ENCODE measurements at regions not wholly inside any gene's neighbourhood (a gene's known extent, or its start where the extent isn't known, plus 50 kb on each side); places are given as distances from the start of the nearest gene placed in this dataset.

DNA sequence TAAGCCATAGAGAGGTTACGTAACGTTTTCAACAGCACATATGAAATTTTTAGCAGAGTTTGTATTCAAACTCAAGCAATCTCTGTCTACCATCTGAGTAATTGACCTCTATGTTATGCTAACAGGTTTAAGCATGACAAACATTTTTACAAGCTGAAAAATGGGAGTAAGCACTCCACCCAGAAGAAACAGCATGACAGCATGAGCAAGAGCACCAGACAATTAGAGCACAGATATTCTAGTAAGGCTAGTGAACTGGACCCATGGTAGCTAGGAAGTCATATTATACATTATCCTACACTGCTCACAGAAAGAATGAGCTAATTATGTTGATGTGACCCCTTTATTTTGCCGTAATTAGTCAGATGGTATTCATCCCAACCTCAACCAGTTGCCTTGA is 200.5 kb downstream of the PABPC4L start:
- Histone ChIP-seq H3K27ac (ENCODE audit: insufficient read depth, low read depth, low read length) (no peak overlapping the region), H2AFZ (ENCODE audit: low read depth, low read length) (no peak overlapping the region), H4K20me1 (replicated peaks; ENCODE audit: control insufficient read depth, extremely low read depth, insufficient read depth, low read length) (no peaks in the 10 kb centered on the region), H3K4me1 (ENCODE audit: control insufficient read depth, extremely low read depth, insufficient read depth, low read length) (no peaks in the 10 kb centered on the region), H3K9me3 (replicated peaks; ENCODE audit: control insufficient read depth, insufficient read depth, low read length) (no peaks in the 10 kb centered on the region), H3K9me1 (replicated peaks; ENCODE audit: control insufficient read depth, extremely low read depth, insufficient read depth, low read length) (no peaks in the 10 kb centered on the region), H3K36me3 (ENCODE audit: control insufficient read depth in 2 of 2, extremely low read depth in 1 of 2, insufficient read depth in 2 of 2, low read length in 2 of 2) (no peaks in the 10 kb centered on the region), H3K27me3 (ENCODE audit: control insufficient read depth in 2 of 2, insufficient read depth in 2 of 2, low read length in 2 of 2) (no peaks in the 10 kb centered on the region), H3K9ac (replicated peaks; ENCODE audit: extremely low read depth, insufficient read depth, low read length) (no peak overlapping the region), H3K4me2 (ENCODE audit: insufficient read depth, low read length) (no peak overlapping the region), H3K4me3 (replicated peaks in 1 of 3; ENCODE audit: insufficient read depth in 1 of 3, low read depth in 1 of 3, low read length in 3 of 3) (no peak overlapping the region), H3K79me2 (ENCODE audit: control insufficient read depth, insufficient read depth, low read length) (no peaks in the 10 kb centered on the region)
- POLR2A ChIA-PET: no interaction called here
- TF ChIP-seq, protein P1, sequence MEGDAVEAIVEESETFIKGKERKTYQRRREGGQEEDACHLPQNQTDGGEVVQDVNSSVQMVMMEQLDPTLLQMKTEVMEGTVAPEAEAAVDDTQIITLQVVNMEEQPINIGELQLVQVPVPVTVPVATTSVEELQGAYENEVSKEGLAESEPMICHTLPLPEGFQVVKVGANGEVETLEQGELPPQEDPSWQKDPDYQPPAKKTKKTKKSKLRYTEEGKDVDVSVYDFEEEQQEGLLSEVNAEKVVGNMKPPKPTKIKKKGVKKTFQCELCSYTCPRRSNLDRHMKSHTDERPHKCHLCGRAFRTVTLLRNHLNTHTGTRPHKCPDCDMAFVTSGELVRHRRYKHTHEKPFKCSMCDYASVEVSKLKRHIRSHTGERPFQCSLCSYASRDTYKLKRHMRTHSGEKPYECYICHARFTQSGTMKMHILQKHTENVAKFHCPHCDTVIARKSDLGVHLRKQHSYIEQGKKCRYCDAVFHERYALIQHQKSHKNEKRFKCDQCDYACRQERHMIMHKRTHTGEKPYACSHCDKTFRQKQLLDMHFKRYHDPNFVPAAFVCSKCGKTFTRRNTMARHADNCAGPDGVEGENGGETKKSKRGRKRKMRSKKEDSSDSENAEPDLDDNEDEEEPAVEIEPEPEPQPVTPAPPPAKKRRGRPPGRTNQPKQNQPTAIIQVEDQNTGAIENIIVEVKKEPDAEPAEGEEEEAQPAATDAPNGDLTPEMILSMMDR (IDR thresholded peaks at IDR 0.05; ENCODE audit: extremely low read depth in 1 of 2, insufficient read depth in 1 of 2, low read depth in 1 of 2, low read length in 2 of 2): no peak
- TF ChIP-seq MYC (IDR thresholded peaks at IDR 0.05; ENCODE audit: low read depth, low read length) (no peak), GATA2 (IDR thresholded peaks at IDR 0.05; ENCODE audit: insufficient read depth, insufficient read length, low read depth, low read length) (no peak), POLR2A (IDR thresholded peaks at IDR 0.05; ENCODE audit: low read depth, low read length) (no peak), EZH2 (IDR thresholded peaks at IDR 0.05; ENCODE audit: borderline replicate concordance, low read depth, low read length, severe bottlenecking) (no peak), JUN (IDR thresholded peaks at IDR 0.05; ENCODE audit: borderline replicate concordance, insufficient read depth, insufficient read length, low read depth) (no peak), FOS (IDR thresholded peaks at IDR 0.05; ENCODE audit: borderline replicate concordance, insufficient read depth, low read length) (no peak), POLR2AphosphoS5 (IDR thresholded peaks at IDR 0.05; ENCODE audit: insufficient read depth, low read depth, low read length) (no peak)
- TF ChIP-seq, protein P2, sequence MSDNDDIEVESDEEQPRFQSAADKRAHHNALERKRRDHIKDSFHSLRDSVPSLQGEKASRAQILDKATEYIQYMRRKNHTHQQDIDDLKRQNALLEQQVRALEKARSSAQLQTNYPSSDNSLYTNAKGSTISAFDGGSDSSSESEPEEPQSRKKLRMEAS (IDR thresholded peaks at IDR 0.05; ENCODE audit: insufficient read depth, insufficient read length): no peak
- dilution Hi-C loops (cut with MboI; ENCODE audit: extremely low pct_ligation_motif_present, low sequenced_read_pairs): no loop called here
- intact Hi-C loops (cut with micrococcal nuclease): no loop called here
- FAIRE-seq: no peak
- no TSS peak for BruUV-seq (replicated peaks)
- DNase-seq (ENCODE audit: low read depth, low spot score): no peak
- CTCF ChIA-PET: no interaction called here
